Kidney glomerular epithelial cell (primary cell): ENCODE measurements at regions not wholly inside any gene's neighbourhood (a gene's known extent, or its start where the extent isn't known, plus 50 kb on each side); places are given as distances from the start of the nearest gene placed in this dataset.
A peak's percentile ranks its signal among the peaks of the same experiment; 100 is the strongest.

Experiments used
- DNase-seq: peaks from one replicate; lab custom pipeline; 2025; lab: John Stamatoyannopoulos, UW

DNA sequence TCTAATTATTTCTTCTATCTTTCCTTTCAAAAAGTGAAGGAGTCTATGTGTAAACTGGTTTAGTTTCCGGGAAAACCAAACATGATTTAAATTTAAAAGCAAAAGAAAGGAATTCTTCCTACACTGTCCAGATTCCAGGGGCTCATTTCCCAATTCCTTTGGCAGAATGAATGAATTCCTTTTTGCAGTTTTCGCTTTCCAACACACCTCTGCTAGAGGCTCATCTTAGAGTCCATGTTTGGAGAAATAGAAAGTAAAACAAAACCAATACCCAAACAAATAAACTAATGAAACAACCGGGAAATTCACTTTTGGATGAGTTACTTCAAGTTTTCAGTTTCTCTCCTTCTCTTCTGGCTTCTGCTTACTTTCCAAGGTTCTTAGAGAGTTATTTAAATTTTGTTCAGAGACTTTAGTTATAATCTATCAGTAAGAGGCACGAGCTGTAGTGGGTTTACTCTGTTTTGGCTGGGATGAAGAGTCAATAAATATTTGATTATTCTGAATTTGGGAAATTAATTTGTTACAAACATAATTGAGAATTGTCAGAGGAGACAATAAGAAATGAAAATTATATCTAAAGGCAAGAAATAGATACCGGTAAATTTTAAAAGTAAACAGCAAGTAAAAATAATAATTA lies 365.0 kb upstream of the CDH9 start:
- DNase-seq = no peak

DNA sequence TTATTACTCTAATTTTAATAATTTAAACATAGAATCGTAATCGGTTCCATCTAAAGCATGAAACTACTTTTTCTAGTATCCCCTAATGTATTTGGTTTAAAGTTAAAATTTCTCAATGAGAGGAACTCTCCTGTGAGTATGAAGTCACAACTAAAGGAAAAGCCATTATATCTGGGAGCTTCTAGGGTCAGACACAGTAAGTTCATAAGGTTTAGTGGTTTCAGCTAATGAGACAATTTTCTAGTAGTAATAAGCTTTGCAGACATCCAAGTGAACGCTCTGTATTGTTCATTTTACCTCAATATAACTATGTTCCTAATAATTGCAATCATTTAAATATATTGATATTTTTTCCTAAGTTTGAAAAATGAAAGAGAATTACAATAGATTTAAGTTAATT lies 364.4 kb upstream of the CDH9 start:
- DNase-seq = no peak

DNA sequence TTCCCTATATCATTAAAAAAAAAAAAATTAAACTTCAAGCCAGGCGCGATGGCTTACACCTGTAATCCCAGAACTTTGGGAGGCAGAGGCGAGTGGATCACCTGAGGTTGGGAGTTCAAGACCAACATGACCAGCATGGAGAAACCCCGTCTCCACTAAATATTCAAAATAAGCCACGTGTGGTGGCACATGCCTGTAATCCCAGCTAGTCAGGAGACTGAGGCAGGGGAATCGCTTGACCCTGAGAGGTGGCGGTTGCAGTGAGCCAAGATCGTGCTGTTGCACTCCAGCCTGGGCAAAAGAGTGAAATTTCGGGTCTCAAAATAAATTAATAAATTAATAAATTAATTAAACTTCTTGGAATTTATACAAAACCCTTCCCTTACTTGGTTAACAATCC lies 358.6 kb upstream of the CDH9 start:
- no peak for DNase-seq

DNA sequence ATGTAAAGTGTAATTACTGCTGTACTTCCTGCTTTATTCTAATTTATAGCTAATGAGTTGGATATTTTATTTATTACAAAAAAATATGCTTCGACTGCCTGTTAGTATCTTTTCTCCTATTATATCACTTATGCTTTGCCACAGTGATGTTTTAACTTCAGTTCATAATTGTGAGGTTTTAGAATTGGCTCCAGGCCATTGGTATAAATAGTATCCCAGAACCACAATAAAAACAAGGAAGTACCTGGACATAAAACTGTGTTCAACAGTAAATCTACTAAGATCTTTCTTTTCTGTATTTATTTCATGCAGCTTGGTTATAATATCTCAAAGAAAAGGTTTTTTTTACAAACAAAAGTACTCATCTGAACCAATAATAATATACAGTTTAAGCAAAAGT lies 354.3 kb upstream of the CDH9 start:
- DNase-seq = no peak

DNA sequence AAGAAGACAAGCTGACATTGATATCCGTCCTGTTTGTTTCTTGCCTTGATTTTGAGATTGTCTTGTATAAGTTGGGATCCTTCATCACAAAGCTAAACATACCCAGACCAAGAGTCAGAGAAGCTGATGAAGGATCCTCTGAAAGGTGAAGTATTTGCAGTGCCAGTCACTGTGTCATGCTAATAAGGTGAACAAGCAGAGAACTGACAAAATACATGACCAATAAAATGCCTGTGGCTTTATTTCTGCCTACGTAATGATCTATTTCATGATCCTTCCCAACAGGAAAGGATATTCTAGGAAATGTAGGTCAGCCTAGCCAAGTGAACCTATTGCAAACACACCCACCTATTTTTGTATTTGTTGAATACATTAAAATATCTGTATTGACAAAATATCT lies 351.3 kb upstream of the CDH9 start:
- DNase-seq = no peak

DNA sequence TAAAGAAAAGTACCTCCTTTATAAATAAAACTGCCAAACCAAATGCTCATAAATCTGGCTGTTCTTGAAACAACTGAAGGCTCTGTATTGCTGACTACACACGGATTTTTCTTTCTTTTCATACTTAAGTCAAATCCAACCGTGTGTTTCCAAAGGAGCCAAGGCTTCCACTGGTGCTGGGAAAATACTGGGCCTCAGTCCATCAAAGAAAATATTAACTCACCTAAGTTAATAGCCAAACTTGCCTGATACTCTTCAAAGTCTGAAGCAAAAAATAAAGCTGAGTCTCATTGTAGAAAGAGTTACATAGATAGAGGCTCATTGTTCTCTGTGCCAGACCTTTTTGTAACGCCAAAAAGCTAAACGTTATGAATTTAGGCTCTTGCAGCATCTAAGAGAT lies 350.4 kb upstream of the CDH9 start:
- peak; percentile 24 for DNase-seq

DNA sequence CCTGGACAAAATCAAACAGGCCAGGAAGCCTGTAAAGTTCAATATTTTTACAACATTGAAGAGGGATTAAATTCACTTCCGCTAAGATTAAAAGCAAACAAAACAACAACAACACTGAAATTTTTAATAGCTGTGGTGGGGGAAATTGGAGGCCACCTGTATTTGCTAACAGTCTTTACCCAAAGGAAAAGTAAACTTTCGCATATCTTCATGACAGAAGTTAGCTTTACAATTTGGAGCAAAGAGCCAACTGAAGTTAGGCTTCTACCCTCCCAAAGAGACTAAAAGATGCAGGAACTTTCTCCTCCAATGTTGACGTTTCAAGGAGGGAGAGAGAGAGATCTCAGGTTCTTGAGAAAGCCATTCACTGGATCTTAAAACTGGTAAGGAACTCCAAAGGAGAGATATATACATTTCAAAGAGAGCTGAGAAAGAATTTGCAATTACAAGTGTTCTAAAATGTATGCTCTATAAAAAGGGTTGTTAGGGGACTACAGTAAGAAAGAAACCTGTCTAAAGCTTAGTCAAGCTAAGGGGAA lies 349.2 kb upstream of the CDH9 start:
- no peak for DNase-seq

DNA sequence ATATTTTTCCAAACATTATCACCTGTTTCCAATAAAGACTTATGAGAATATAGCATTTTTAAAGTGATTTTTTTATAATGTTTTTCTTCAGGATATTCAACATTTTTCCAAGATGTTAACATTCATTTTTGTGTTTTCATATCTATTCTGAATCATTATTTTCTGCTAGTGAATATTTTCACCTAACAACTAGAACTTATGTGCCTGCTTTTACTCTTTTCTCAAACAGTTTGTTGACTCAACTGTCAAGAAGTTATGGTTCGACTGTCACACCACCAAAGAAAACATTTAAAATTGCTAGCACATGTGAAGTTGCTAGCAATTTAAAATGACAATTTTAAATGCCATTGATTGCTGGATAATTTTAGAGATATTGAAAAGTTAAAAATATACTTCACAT lies 343.3 kb upstream of the CDH9 start:
- no peak for DNase-seq

DNA sequence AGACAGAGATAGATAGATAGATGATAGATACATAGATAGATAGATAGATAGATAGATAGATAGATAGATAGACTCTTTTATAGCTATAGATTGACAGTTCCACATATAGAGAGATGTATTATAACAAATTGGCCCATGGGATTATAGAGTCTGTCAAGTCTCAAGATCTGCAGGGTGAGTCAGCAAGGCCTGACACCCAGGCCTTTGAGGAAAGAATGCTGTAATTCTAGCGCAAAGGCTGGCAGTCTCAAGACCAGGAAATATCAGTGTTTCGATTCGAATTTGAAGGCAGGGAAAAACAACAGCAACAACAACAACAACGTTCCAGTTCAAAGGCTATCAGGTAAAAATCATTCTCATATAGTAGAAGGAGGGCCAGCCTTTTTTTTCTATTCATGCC lies 339.2 kb upstream of the CDH9 start:
- DNase-seq = no peak

DNA sequence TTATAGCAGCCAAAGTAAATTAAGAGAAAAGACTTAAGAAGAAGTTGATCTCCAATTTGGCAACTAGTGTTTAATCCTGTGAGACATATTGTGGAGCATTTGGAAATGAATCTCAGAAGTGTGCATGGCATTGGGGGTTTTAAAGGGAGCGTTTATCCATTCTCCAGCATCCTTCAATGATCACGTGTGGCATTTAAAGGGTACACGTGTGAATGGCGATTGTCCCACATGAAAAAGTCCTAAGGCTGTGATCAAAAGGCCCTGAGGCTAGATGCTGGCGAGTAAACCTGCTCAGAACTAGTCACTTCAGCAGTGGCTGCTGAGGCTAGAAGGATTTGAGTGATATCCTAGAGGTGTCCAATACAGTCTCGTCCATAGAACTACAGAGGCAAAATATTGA lies 315.6 kb upstream of the CDH9 start:
- DNase-seq = no peak

DNA sequence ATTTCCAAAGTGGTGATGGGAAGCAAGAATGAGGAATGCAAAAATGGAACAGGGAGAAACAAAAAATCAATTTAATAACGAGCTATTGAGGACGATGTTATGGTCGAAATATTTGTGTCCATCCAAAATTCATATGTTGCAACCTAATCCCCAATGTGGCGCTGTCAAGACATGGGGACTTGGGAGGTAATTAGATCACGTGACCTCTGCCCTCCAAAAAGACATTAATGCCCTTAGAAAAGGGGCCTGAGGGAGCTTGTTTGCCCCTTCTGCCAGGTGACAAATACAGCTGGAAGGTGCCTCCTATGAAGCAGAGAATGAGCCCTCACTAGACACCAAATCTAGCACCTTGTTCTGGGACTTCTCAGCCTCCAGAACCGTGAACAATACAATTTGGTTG lies 315.2 kb upstream of the CDH9 start:
- DNase-seq = no peak

DNA sequence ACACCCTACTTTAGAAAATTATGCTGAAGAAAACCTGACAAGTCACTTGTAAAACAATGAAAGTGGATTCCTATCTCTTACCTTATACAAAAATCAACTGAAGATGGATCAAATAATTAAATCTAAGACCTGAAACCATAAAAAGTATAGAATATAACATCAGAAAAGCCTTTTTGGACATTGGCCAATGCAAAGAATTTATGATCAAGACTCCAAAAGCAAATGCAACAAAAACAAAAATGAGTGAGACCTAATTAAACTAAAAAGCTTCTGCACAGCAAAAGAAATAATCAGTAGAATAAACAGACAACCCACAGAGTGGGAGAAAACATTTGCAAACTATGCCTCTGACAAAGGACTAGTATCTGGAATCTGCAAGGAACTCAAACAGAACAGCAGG lies 303.0 kb upstream of the CDH9 start:
- no peak for DNase-seq

DNA sequence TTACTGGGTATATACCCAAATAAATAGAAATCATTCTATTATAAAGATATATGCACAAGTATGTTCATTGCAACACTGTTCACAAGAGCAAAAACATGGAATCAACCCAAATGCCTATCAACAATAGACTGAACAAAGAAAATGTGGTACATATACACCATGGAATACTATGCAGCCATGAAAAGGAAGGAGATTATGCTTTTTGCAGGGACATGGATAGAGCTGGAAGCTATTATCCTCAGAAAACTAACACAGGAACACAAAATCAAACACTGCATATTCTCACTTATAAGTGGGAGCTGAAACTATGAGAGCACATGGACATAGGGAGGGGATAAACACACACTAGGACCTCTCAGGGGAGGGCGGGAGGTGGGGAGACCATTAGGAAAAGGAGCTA lies 298.4 kb upstream of the CDH9 start:
- no peak for DNase-seq

DNA sequence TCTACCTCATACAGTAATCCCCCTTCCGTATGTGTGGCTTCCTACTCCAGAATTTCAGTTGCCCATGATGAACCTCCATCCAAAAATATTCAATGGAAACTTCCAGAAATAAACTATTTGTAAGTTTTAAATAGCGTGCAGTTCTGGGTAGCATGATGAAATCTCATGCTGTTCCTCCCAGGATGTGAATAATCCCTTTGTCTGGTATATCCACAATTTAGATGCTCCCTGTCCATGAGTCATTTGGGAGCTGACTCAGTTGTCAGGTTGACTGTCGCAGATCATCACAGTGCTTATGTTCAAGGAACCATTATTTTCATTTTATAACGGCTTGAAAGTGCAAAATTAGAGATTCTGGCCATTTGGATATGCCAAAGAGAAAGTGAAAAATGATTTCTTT lies 290.1 kb upstream of the CDH9 start:
- peak; percentile 13 for DNase-seq

DNA sequence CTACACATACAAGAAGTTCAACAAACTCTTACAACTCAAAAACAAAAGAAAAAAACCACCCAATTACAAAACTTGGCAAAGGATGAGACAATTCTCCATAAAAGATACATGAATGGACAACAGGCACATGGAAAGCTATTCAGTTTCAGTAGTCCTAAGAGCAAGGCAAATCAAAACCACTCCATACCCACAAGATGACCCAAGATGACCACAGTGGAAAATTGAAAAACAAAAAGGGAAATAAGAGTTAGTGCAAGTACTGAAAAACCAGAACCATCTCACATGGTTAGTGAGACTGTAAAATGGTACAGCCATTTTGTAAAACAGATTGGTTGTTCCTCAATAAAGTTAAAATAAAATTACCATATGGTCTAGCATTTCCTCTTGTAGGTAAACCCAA lies 287.1 kb upstream of the CDH9 start:
- DNase-seq = no peak

DNA sequence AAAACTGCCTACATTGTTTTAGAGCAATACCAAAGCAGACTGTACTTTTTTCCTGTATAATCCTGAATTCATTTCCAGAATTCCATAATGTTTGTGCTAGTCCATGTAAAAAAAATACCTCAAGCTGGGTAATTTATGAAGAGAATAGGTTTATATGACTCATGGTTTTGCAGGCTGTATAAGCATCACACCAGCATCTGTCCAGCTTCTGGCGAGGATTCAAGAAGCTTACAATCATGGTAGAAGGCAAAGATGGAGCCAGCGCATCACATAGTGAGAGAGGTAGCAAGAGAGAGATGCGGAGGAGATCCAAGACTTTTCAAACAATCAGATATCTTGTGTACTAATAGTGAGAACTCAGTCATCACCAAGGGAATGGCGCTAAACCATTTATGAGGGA lies 280.3 kb upstream of the CDH9 start:
- DNase-seq = no peak

DNA sequence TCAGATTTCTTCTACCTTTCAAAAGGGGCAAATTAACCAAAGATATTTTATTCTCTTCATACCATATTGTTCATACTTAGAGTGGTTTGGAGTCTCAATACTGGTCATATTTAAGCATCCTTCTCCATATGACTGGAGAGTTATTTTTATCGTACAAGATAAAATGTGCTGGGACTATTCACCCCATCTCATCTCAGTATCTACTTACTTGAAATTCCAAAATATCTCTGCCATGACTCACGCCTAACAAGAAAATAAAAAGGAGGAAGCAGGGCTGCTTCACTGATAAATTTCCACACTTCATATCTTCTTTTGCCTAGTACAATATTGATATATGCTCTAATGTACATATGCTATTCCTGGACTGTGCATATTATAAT lies 277.9 kb upstream of the CDH9 start:
- DNase-seq = peak; percentile 68

DNA sequence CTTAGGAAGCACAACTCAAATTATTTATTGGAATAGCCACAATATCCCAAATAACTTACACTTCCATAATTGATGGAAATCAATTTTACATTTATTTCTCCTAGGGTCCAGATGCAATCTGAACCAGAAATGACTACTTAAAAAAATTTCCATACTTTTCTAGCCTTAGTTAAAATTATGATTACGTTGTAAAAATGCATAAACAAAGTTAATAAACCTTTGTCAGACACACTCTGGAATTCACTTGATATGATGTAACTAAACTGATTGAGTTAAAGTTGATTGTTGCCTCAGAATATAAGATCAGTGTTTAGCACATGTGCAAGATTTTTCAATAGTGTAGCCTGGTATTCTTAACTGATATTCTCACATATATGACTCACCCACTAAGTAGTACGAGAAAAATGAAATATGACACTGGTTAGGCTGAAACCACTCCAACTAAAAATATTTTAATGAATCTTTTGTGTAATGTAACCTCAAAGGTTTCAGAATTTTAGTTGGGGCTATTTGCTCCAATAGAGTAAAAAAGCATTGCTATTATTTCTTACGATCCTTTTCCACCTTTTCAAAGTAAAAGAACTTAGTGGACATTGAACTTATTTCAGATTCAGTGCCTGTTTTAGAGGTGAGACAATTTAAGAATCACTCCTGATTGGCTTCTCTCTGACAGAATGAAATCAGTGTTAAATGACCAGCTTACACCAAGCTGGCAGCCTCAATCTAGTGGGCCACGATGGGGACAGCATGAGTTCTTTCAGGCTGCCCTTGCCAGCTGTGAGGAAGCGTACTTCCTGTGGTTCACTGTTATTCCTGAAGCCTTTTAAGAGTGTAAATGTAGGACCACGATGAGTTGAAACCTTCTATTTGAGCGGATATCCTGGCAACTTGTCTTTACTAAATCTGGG lies 277.2 kb upstream of the CDH9 start:
- DNase-seq = no peak

DNA sequence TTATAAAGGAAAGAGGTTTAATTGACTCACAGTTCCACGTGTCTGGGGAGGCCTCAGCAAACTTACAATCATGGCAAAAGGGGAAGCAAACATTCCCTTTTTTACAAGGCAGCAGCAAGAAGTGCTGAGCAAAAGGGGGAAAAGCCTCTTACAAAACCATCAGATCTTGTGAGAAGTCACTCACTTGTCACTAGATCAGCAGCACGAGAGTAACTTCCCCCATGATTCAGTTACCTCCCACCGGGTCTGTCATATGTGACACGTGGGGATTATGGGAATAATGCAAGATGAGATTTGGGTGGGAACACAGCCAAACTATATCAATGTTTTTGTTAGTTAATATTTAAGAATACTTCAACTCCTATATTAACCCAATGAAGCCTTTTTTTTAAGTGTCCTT lies 275.2 kb upstream of the CDH9 start:
- no peak for DNase-seq

DNA sequence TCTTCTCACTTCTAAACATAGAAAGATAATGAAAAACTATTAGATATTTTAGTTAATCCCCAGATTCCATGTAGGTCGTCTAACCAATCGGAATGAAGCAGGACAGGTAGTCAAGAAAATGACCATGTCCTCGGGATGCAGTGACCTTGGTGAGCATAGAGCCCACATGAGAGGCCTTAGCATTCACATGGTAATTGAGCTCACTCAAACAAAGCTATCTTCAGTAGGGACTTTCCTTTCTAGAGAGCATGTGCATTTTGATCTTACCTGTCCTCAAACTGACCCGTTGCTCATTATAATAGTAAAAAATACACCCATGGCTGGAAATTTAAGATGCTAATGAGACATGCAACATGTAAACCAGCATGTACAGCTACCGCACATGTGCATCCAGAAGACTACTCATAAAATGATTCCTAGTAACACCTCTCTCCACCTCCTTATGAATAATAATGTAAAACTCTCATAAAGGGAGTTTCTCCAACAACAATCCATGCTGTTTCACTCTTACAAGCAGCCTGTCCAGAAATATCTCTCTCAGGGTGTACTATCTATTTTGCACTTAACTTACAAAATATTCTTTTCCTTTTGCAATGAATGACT lies 274.0 kb upstream of the CDH9 start:
- DNase-seq = no peak

DNA sequence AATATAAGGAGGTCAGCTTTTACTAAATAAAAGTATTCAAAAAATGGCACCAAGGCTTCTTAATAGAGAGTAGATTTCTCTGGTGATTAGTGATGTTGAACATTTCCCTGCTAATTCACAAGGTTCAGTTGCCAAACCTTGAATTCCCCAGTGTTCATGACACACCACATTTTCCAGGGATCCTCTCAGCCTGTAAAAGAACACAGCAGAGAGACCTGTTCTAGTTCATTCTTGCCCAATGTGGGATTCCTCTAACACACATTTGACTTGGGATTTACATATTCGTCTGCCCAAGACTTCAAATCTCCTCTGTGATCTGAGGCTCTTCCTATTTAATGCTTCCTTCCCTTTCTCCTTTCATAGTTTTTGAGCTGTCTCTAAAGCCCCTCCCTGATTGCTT lies 273.2 kb upstream of the CDH9 start:
- DNase-seq = no peak

DNA sequence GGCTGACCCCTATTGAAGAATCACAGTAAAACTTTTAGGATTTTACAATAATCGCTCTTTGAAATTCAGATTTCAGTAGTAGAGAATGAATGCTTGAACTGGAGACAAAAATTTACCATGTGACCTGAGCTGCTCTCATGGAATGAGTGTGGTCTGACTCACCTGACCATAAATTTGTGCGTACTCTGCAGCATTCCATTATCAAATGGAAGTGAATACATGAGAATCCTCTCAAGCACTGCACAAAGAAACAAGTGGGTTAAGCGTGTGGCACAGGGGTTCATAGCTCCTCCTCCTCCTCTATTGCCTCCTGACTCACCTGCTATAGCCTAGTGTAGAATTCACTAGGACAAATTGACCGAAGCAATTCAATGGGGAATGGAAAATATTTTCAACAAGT lies 269.8 kb upstream of the CDH9 start:
- DNase-seq = peak; percentile 37

DNA sequence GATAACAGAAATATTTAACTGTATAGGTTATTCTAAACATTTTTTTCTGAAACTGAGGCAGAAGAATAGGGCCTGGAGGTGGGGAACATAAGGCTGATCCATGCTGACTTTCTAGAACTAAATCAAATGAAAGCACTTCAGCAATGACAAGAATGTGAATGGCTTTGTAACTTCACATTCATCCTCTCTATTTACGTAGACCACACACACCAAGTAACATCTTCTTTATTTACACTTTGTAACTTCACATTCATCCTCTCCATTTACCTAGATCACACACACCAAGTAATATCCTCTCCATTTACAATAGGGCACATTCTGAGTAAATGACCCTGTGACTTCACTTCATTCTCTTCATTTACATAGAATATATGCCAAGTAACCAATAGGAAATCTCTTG lies 251.8 kb upstream of the CDH9 start:
- no peak for DNase-seq
